ENCODE measurements at regions not wholly inside any gene's neighbourhood (a gene's known extent, or its start where the extent isn't known, plus 50 kb on each side); places are given as distances from the start of the nearest gene placed in this dataset.

- TF ChIP-seq CTCF (conservative IDR thresholded peaks at IDR 0.05) (no peak), EZH2 (IDR thresholded peaks at IDR 0.05; ENCODE audit: low read depth) (no peak)
Observed at GRCh38 chr14:51574009-51574408, 77.7 kb upstream of the FRMD6 start.

All from PC-9 (cell line).